Psoas muscle (tissue), 7 donors: ENCODE measurements at regions not wholly inside any gene's neighbourhood (a gene's known extent, or its start where the extent isn't known, plus 50 kb on each side); places are given as distances from the start of the nearest gene placed in this dataset.

Source experiments
- ATAC-seq, 4 donors: fragments of 200-7000 bp; cut with Tn5 transposase; one replicate each; pipeline ENCODE4 v1.9.1; 2020; ENCODE audit warnings: moderate library complexity in 3 of 4, mild to moderate bottlenecking in 2 of 4
- DNase-seq, 2 donors: peaks; one replicate each; pipeline ENCODE4 v3.0.0-alpha.2; 2020
- H3K27ac ChIP-seq: fragments of 200-600 bp; one replicate; pipeline ENCODE4 v1.8.0; 2022
- H3K27me3 ChIP-seq, 3 donors: fragments of 200-600 bp in 1 of 3; one replicate each; pipeline versions ENCODE4 v1.6.1 to v1.8.0; 2013 to 2022; ENCODE audit warnings: low read length in 2 of 3, mild to moderate bottlenecking in 2 of 3, moderate library complexity in 1 of 3; ENCODE audit not compliant: insufficient read depth in 3 of 3
- H3K36me3 ChIP-seq, 2 donors: fragments of 200-600 bp in 1 of 2; one replicate each; pipeline versions ENCODE4 v1.6.1 to v1.8.0; 2013 to 2022; ENCODE audit warnings: low read depth in 1 of 2, mild to moderate bottlenecking in 1 of 2, moderate library complexity in 1 of 2; ENCODE audit not compliant: insufficient read depth in 1 of 2
- H3K4me1 ChIP-seq: fragments of 200-600 bp; one replicate; pipeline ENCODE4 v1.8.0; 2022
- H3K4me3 ChIP-seq: fragments of 200-600 bp; one replicate; pipeline ENCODE4 v1.8.0; 2022; ENCODE audit warnings: mild to moderate bottlenecking
- H3K9me3 ChIP-seq: fragments of 200-600 bp; one replicate; pipeline ENCODE4 v1.8.0; 2022
- WGBS, 3 donors: extraction: QIAGEN DNeasy Blood & Tissue Kit; methylation state at CpG; one replicate each; pipeline versions ENCODE4 v1.1.6 to v1.1.7; 2013; 5-methylcytosine and 5-hydroxymethylcytosine counted together
- intact Hi-C, 2 donors: fragments of 100-400 bp; cut with DNase I; formaldehyde crosslinking; loops; one replicate each; pipeline versions ENCODE4 v1.11.0 to v1.14.2; 2022
- TF ChIP-seq, protein P1 (sequence below): fragments of 200-600 bp; IDR thresholded peaks from one replicate; pipeline ENCODE4 v1.8.0; 2022; ENCODE audit warnings: antibody characterized with exemption
- donor health status: healthy with polysubstance abuse.
- donor health status: DM: no; HTN: no; CAD: no; lungs with moderate emphysema.
- donor health status: Bipolar disorder and iron deficiency.
- donor health status: healthy.
- donor health status: DM: yes; HTN: yes; CAD: no.
- donor health status: DM: no; HTN: no; CAD: no.
- donor health status: DM: yes; HTN: yes; CAD: no.

DNA sequence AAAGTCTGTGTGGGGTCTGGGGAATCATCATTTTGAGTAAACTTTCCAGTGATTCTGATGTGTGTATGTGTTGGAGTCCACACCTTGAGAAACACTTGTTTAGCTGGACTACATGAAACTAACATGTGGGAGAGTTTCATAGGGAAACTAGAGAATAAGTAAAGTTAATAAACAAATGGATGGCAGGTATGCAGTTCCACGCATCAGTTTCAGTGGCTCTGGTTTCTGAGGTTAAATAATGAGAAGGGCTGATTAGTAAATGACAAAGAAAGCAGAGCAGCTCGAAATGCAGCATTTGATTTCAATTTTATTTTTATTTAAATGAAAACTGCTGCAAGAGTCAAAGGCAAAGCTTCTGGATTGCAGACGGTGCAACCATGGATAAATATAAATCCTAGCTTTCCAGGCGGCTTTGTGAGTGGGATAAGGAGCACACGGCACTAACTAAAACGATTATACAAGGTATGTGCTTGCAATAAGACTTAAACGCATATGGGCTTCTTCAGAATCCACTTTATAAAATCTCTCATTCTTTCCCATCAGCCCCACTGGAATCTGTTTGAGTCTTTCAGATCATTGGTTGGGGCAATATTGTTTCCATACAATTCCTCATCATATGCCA is 310.7 kb downstream of the PLPP3 start:
- 87 to 93% (median 88%) methylated on average over 7 of the region's 7 CpGs for WGBS, 3 donors
- no peaks in the 10 kb centered on the region for H3K9me3 ChIP-seq

DNA sequence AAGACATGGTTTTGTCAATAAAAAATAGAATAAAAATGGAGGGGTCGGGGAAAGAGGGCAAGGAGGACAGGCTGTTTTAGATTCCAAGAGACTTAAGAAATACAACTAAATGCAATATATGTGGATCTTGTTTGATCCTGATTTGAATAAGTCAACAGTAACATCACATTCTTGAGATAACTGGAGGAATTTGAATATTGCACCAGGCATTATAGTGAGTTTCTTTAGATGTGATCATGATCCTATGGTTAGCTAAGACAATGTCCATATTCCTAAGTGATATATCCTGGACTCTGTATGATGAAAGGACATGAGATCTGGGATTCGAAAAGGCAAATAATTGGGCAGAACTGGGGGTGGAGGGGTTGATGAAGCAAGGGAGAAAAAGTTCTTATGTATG is 311.8 kb downstream of the PLPP3 start:
- no peaks in the 10 kb centered on the region for H3K9me3 ChIP-seq
- TF ChIP-seq, protein P1, sequence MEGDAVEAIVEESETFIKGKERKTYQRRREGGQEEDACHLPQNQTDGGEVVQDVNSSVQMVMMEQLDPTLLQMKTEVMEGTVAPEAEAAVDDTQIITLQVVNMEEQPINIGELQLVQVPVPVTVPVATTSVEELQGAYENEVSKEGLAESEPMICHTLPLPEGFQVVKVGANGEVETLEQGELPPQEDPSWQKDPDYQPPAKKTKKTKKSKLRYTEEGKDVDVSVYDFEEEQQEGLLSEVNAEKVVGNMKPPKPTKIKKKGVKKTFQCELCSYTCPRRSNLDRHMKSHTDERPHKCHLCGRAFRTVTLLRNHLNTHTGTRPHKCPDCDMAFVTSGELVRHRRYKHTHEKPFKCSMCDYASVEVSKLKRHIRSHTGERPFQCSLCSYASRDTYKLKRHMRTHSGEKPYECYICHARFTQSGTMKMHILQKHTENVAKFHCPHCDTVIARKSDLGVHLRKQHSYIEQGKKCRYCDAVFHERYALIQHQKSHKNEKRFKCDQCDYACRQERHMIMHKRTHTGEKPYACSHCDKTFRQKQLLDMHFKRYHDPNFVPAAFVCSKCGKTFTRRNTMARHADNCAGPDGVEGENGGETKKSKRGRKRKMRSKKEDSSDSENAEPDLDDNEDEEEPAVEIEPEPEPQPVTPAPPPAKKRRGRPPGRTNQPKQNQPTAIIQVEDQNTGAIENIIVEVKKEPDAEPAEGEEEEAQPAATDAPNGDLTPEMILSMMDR, result no peak
- no peak overlapping the region for H3K4me3 ChIP-seq
- no peaks in the 10 kb centered on the region for H3K36me3 ChIP-seq
- intact Hi-C loops, result no loop called here
- WGBS, 3 donors, result 96 to 97% (median 96%) methylated on average over 2 of the region's 2 CpGs
- no peak for ATAC-seq
- H3K4me1 ChIP-seq, result no peaks in the 10 kb centered on the region
- H3K27ac ChIP-seq, result no peak overlapping the region
- DNase-seq, result no peak
- H3K27me3 ChIP-seq, result no peaks in the 10 kb centered on the region

More for the DNA sequence above, 310.7 kb downstream of the PLPP3 start:
- H3K4me1 ChIP-seq, result no peaks in the 10 kb centered on the region
- H3K4me3 ChIP-seq, result no peak overlapping the region
- no peaks in the 10 kb centered on the region for H3K27me3 ChIP-seq
- H3K36me3 ChIP-seq, result no peaks in the 10 kb centered on the region
- no peak overlapping the region for H3K27ac ChIP-seq
- TF ChIP-seq, protein P1, result no peak
- no peak for DNase-seq
- intact Hi-C loops, result no loop called here
- no peak for ATAC-seq

DNA sequence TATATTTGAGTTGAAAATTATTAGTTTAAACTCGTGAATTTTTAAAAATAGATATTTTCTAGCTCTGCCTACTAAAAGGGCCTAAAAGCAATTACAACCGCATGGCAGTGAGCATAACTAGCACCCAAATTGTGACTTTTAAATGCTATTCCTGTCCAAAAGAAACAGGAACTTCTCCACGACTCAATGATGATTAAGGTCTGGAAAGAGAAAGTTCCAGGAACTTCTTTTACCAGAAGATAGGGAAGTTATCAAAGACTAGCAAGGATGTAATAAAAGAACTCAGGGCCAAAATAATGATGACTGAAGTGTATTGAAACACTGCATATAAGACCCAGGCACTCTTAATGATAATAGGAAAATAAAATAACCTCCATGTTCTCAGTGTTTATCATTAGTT is 313.0 kb downstream of the PLPP3 start:
- Histone ChIP-seq H3K4me1 (no peaks in the 10 kb centered on the region), H3K4me3 (no peak overlapping the region), H3K36me3 (no peaks in the 10 kb centered on the region), H3K27ac (no peak overlapping the region), H3K27me3 (no peaks in the 10 kb centered on the region), H3K9me3 (no peaks in the 10 kb centered on the region)
- WGBS, 3 donors, result 64 to 72% (median 71%) methylated on average over 3 of the region's 3 CpGs
- TF ChIP-seq, protein P1, result no peak
- no peak for DNase-seq
- ATAC-seq, result no peak
- intact Hi-C loops, result no loop called here

DNA sequence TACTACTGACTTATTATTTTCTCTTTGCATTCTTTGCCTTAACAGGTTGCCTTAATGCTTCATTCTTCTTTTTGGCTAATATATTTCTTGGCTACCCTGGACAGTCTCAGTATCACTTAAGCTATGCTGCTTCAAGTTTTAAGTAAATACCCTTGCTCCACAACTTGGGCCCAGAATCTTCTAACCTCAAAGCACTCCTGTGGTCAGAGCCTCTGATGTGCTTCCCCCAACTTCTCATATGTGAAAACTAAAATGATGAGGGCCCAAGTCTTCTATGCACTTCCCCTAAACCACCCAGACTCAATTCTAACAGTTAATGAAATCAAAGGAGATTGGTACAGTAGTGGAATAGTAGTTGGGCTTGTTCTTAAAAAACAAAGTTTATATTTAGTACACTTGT is 314.1 kb downstream of the PLPP3 start:
- TF ChIP-seq, protein P1, result no peak
- no peak overlapping the region for H3K27ac ChIP-seq
- DNase-seq, result no peak
- no peaks in the 10 kb centered on the region for H3K4me1 ChIP-seq
- H3K9me3 ChIP-seq, result peaks cover 5% of the 10 kb centered on the region
- H3K4me3 ChIP-seq, result no peak overlapping the region
- intact Hi-C loops, result no loop called here
- no peak for ATAC-seq
- H3K27me3 ChIP-seq, result no peaks in the 10 kb centered on the region
- H3K36me3 ChIP-seq, result no peaks in the 10 kb centered on the region

DNA sequence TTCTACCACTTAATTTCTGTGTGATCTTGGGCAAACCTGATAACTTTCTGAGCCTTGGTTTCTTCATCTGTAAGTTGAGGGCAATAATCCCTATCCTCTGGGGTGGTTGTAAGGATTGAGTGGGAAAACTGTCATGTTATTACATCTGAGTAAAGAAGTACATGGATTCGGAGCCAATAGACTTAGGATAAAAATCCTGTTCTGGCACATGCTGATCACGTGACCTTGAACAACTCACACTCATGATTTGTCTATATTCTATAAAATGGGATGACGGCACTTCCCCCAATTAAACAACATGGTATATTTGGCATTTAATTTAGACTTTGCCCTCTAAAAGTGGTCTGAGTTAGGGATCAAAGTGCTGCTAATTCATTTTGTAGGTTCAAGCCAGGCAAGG is 315.5 kb downstream of the PLPP3 start:
- Histone ChIP-seq H3K4me1 (peaks cover 8% of the 10 kb centered on the region), H3K27ac (no peak overlapping the region), H3K36me3 (no peaks in the 10 kb centered on the region), H3K27me3 (no peaks in the 10 kb centered on the region), H3K4me3 (no peak overlapping the region), H3K9me3 (peaks cover 9% of the 10 kb centered on the region)
- TF ChIP-seq, protein P1, result no peak
- intact Hi-C loops, result no loop called here
- WGBS, 3 donors, result 94 to 98% (median 96%) methylated on average over 3 of the region's 3 CpGs
- DNase-seq, result no peak
- ATAC-seq, result no peak
